Activated naive CD8-positive, alpha-beta T cell treated with anti-CD3 and anti-CD28 coated beads for 36 hours (primary cell): ENCODE measurements at regions not wholly inside any gene's neighbourhood (a gene's known extent, or its start where the extent isn't known, plus 50 kb on each side); places are given as distances from the start of the nearest gene placed in this dataset.
A peak's percentile ranks its signal among the peaks of the same experiment; 100 is the strongest.

Experiments
- DNase-seq: peaks from one replicate; pipeline ENCODE4 v3.0.0; 2021
- H3K27ac Mint-ChIP-seq: one replicate; pipeline ENCODE4 v1.8.0; 2022; ENCODE audit warnings: mild to moderate bottlenecking, moderate library complexity, mixed read lengths
- H3K27me3 Mint-ChIP-seq: one replicate; pipeline ENCODE4 v1.8.0; 2022; ENCODE audit warnings: mild to moderate bottlenecking, mixed read lengths
- H3K36me3 Mint-ChIP-seq: one replicate; pipeline ENCODE4 v1.8.0; 2021; ENCODE audit warnings: mild to moderate bottlenecking, mixed read lengths
- H3K4me1 Mint-ChIP-seq: one replicate; pipeline ENCODE4 v1.8.0; 2021; ENCODE audit warnings: mixed read lengths
- H3K4me3 Mint-ChIP-seq: one replicate; pipeline ENCODE4 v1.8.0; 2022; ENCODE audit warnings: mild to moderate bottlenecking, moderate library complexity, mixed read lengths
- H3K9me3 Mint-ChIP-seq: one replicate; pipeline ENCODE4 v1.8.0; 2022; ENCODE audit warnings: mixed read lengths

DNA sequence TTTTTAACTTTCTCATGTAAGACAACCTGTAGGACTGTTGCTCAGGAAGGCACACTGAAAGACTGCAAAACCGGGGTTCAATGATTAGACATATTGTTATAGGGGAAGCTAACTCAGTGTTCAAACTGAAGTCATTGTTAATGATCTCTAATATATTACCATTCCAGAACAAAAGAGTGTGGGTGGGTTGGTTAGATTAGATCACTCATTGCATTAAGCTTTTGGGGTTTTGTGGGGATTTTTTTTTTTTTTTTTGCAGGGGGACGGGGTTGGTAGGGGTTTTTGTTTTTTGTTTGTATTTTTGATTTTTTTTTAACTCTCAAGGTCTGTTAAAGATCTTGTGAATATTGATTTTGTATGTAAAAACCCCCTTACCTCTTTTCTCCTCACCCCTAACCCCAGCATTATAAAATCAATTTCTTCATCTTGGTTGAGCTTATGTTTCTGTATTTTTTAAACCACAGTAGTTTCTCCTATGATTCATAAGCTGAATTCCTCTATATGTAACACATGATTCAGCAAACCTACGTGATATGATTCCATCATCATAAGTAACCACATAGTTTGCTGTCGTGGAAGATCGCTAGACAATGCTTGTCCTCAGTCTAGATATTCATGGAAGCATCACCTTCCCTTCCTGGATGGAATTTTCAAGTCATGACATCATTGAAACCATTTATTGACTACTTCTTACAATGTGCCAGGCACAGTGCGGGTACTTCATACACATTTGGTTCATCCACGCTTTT lies 544.1 kb upstream of the MDFIC2 start:
- Mint-ChIP-seq H3K4me1 (peaks cover 27% of the 10 kb centered on the region), H3K4me3 (no peak overlapping the region), H3K27ac (peak overlapping the region; percentile 51), H3K27me3 (no peaks in the 10 kb centered on the region), H3K36me3 (no peaks in the 10 kb centered on the region), H3K9me3 (no peaks in the 10 kb centered on the region)
- DNase-seq: no peak

DNA sequence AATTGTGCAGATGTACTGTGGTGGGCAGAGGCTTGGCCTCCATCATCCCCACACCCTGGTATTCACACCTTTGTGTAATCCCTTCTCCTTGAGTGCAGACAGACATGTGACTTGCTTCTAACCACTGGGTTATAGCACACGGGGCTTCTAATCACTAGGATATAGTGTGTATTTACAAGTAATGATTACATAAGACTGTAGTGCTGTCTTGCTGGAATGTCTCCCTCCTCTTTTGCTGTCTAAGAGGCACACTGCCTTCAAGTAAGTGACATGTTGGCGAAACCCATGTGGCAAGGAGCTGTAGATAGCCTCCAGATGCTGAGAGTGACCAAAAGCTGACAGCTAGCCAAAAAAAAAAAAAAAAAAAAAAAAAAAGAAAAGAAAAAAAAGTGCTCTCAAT lies 542.7 kb upstream of the MDFIC2 start:
- no peaks in the 10 kb centered on the region for H3K9me3 Mint-ChIP-seq
- no peaks in the 10 kb centered on the region for H3K36me3 Mint-ChIP-seq
- DNase-seq: no peak
- H3K27ac Mint-ChIP-seq: no peak overlapping the region
- H3K27me3 Mint-ChIP-seq: peaks cover 3% of the 10 kb centered on the region
- no peak overlapping the region for H3K4me3 Mint-ChIP-seq
- H3K4me1 Mint-ChIP-seq: peaks cover 27% of the 10 kb centered on the region

DNA sequence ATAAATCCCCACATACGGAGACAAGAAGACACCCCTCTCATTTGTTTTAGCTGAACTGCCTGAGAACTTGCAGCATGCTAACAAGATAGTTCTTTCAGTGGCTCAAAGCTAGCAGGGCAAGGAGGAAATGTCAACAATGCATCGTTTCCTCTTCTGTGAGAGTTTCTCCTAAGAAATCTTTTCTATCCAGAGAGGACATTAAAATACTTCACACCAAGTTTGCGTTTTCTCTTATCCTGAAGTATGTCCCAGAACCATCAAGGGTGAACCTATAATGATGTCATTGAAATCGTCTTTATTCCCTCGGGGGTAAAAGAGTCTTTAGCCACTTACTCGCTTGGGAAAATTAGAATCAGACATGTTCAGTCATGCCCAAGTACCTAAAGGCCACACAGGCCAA lies 541.7 kb upstream of the MDFIC2 start:
- no peak for DNase-seq
- Mint-ChIP-seq H3K4me1 (peaks cover 27% of the 10 kb centered on the region), H3K36me3 (no peaks in the 10 kb centered on the region), H3K27ac (no peak overlapping the region), H3K4me3 (no peak overlapping the region), H3K27me3 (peaks cover 11% of the 10 kb centered on the region), H3K9me3 (no peaks in the 10 kb centered on the region)

DNA sequence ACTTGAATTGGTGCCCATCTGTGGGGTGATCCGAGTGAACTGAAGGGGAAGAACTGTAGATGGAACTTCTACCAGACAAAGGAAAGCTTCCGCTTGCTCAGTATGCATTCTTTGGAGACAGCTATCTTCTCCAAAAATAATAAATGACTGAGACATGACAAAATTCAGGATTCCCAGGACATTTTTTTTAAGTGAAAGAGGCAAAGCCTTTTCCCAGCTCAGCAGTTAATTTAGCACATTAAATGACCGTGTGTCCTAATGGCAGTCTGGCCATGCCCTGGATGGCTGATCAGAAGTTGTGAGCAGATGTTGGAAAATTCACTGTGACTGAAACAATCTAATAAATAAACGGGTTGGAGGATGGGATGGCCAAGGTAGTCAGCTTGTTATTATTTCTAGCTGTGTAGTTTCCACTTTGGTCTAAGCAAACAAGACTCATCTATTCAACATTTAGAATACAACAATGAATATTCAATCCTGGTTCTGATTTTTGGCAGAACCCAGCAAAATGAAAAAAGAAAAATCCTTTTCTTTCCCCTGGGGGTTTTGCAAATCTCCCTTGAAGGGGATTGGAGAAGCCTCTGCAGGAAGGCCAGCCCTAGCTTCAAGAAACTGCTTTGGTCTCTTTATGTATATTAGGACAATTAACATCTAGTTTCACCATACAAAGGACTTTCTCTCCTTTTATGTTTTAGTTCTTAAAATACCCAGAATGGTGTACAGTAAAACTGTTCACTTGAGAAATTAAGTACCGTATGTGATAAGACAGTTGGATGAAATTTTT lies 540.9 kb upstream of the MDFIC2 start:
- Mint-ChIP-seq H3K27me3 (peaks cover 18% of the 10 kb centered on the region), H3K4me1 (peaks cover 27% of the 10 kb centered on the region), H3K27ac (no peak overlapping the region), H3K4me3 (no peak overlapping the region), H3K9me3 (no peaks in the 10 kb centered on the region), H3K36me3 (no peaks in the 10 kb centered on the region)
- DNase-seq: no peak

DNA sequence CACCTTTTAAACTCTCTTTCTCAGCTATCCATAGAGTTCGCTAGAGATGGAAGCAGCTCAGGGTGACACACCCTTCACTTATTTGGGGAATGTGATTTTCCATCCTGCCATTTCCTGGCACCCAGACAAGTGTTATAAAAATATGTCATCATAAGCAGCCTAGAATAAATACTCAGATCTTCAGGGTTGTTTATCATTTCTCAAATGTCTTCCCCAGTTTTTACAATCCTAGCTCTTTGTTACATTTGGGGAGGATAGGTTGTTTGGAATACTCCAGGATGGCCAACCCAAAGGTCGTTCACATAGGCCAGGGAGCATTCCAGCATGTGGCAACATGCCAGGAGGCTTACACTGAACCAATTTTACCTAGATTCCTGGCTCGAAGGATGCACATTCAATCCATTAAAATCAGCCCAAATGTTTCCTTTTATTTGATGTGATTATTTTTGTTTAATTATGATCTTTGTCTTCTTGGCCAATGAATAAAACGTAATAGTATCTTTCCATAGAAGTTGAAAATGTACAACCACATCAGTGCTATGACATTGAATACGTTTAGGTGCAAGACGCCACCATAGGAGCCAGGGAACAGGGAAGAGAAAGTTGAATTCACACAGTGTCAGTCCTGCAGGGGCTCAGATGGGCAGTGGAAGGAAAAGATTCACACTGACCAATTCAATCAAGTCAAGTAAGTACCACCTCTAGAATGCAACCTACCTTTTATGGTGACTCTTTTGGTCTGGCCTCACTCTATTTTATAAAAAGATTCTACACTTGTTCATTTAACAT lies 537.7 kb upstream of the MDFIC2 start:
- peaks cover 25% of the 10 kb centered on the region for H3K27me3 Mint-ChIP-seq
- H3K4me3 Mint-ChIP-seq: no peak overlapping the region
- peaks cover 9% of the 10 kb centered on the region for H3K4me1 Mint-ChIP-seq
- DNase-seq: no peak
- peaks cover 4% of the 10 kb centered on the region for H3K9me3 Mint-ChIP-seq
- no peak overlapping the region for H3K27ac Mint-ChIP-seq
- no peaks in the 10 kb centered on the region for H3K36me3 Mint-ChIP-seq

DNA sequence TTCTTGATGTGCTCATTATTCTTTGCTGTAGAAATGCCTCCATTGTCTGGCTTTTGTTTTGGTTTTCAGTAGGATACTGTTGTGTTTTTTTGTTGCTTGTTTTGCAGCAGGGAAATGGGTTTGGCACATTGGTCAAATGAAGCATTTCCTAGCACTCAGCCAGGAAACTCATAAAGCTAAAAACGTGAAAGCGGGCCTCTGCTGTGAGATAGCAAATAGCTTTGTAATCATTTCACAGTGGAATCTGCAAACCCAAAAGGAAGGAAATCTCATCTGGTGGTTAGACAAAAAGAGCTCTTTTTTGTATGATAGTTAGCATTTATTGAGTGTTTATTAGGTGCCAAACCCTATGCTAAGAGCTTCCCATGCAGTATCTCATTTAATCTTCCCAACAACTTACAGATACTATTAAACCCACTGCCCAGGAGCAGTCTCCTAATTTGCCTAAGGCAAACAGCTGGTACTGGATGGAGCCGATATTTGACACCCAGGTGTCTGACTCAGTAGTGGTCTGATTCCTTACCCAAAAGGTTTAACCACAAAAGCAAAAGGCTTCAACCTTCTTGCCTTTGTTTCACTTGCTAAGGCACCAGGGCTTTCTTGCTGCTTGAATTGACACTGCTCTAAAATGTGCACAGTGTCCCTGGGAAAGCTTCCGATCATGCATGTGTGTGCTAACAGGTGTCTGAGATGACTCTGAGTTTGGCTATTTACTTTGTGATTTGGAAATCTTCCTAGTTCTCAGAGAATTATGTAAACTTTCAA lies 527.9 kb upstream of the MDFIC2 start:
- Mint-ChIP-seq H3K4me1 (peaks cover 10% of the 10 kb centered on the region), H3K9me3 (no peaks in the 10 kb centered on the region), H3K36me3 (no peaks in the 10 kb centered on the region), H3K27me3 (no peaks in the 10 kb centered on the region), H3K27ac (no peak overlapping the region), H3K4me3 (no peak overlapping the region)
- DNase-seq: no peak

DNA sequence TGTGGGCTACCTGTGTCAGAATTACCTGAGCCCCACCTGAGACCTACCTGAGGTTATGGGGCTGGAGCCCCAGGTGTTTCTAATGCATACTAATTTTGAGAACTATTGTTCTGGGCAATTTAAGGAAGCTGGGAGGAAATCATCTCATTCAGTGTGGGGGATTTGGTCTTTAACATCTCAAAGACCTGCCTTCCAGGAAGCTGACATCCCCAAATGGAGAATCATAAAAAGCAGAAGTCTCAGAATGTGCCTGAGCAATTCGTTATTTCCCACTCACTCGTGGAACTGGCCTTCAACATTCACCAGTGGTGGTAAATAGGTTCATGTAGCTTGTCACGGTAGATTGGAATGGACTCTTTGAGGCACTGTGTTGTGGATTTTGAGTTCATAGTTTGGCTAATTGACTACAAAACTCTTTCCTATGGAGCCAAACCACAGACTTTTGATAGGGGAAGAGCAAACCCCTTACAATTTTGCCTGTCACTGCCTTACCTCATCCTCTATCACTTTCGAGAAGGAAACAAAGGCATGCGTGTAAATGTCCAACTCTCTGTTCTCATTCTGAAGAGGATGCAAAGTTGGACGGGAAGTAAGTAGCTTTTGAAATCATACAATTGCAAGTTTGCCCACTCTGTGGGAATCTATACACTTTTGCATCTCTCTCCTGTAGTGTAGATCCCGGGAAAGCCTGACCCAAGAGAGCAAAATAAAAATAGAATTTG lies 521.0 kb upstream of the MDFIC2 start:
- DNase-seq: no peak
- peaks cover 9% of the 10 kb centered on the region for H3K27me3 Mint-ChIP-seq
- no peak overlapping the region for H3K27ac Mint-ChIP-seq
- no peaks in the 10 kb centered on the region for H3K4me1 Mint-ChIP-seq
- no peaks in the 10 kb centered on the region for H3K9me3 Mint-ChIP-seq
- no peak overlapping the region for H3K4me3 Mint-ChIP-seq
- no peaks in the 10 kb centered on the region for H3K36me3 Mint-ChIP-seq

DNA sequence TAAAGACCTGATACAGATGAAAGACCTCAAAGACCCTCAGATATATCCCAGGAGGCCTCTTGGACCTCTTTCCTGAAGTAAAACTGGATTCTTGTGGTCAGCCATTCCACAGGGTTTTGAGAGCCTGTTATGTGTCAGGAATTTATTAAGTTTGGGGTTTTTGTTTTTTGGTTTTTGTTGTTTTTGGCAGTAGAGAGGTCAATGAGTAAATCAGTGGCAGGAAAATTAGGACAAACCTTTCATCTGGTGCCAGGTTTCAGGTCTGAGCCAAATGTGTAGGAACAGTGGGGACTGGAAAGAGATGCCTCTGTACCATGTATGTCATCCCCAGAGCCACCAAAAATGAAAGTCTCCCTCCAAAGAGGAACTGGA lies 520.4 kb upstream of the MDFIC2 start:
- peaks cover 9% of the 10 kb centered on the region for H3K27me3 Mint-ChIP-seq
- no peaks in the 10 kb centered on the region for H3K9me3 Mint-ChIP-seq
- DNase-seq: no peak
- H3K36me3 Mint-ChIP-seq: no peaks in the 10 kb centered on the region
- no peak overlapping the region for H3K27ac Mint-ChIP-seq
- no peak overlapping the region for H3K4me3 Mint-ChIP-seq
- no peaks in the 10 kb centered on the region for H3K4me1 Mint-ChIP-seq

DNA sequence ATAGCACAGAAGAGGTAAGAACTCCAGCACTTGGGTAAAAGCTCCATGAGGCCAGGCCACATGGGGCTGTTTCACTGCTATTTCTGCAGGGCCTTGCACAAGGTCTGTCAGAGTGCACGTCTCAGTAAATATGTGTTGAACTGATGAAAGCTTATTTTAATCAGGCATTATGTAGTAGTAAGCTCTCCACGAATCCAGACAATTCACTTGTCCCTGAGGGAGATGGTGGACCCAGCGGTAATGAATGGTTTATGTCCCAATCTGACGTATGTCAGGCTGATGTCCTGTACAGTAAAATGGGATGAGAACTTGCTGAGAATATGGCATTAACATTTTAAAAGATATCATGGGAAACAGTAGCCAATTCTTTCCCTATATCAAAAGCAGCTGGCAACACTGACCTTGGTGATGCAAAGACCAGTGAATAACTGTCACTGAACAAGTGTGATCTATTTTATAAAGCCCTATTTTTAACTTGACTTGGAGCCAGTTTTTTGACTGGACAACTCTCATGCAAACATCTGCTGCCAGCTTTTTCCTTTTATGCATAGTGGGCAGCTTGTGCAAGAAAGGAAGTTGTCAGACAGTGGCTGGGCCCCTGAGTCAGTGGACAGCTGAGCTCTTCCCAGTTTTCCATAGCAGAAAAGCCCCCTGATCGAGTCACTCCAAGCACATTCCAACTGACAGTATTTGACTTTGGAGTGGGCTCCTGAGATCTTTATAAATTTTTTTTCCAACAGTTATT lies 519.8 kb upstream of the MDFIC2 start:
- Mint-ChIP-seq H3K27me3 (peaks cover 9% of the 10 kb centered on the region), H3K4me1 (no peaks in the 10 kb centered on the region)

DNA sequence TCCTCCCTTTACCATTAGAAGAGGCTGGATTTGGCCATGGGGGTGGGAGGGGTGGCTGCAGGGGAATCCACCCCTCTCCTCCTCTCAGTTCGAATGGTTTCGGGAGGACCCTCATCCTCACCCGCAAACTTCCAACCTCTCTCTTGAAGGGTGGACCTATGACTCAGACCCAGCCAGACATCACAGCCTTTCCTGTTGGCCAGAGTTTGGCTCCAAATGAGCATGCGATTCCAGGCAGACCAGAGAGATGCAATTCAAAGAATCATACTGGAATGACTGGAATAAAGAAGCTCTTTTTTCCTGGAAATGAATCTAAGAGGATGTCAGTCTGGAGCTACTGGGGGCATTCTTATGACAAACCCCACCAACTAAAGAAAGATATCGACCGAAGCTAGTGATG lies 516.7 kb upstream of the MDFIC2 start:
- DNase-seq: no peak
- Mint-ChIP-seq H3K36me3 (no peaks in the 10 kb centered on the region), H3K4me1 (no peaks in the 10 kb centered on the region), H3K4me3 (no peak overlapping the region), H3K27me3 (peaks cover 16% of the 10 kb centered on the region), H3K27ac (no peak overlapping the region), H3K9me3 (no peaks in the 10 kb centered on the region)

More for the DNA sequence above, 519.8 kb upstream of the MDFIC2 start:
- no peak for DNase-seq
- H3K9me3 Mint-ChIP-seq: no peaks in the 10 kb centered on the region
- H3K36me3 Mint-ChIP-seq: no peaks in the 10 kb centered on the region
- H3K4me3 Mint-ChIP-seq: no peak overlapping the region
- H3K27ac Mint-ChIP-seq: no peak overlapping the region

DNA sequence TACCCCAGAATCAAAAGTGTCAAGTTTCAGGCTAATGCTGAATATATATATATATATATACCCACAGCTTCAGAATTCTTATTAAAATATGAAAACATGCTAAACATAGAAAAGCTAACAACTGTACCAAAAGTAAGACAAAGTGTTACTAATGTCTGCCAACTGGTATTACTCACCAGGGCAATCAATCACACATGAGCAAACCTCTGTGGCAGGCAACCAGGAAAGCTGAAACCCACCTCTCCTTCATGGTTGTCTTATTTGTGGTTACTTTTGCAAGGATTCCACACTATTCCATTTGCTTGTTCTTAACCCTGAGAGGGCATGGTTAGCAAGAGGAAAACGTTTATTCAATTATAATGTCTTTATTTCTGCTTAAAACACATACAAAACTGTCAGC lies 512.3 kb upstream of the MDFIC2 start:
- peaks cover 8% of the 10 kb centered on the region for H3K27me3 Mint-ChIP-seq

DNA sequence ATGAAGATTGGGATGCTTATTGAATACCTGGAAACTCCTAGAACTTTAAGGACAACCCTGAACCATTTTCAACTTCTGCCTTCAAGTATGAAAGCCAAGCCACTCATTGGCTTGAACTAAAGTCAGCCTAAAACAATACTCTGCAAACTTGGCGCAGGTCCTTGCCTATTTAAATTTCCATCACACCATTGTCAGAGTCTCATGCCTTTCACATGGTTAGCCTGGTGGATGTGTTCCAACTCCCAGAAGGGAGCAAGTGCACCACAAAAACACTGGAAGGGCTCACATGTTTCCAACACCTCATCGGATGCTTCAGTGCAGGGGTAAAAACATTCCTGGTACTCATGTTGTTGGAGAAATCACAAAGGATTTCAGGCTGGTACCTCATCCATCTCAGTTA lies 511.6 kb upstream of the MDFIC2 start:
- H3K9me3 Mint-ChIP-seq: no peaks in the 10 kb centered on the region
- H3K27me3 Mint-ChIP-seq: peaks cover 8% of the 10 kb centered on the region
- DNase-seq: no peak
- H3K27ac Mint-ChIP-seq: no peak overlapping the region
- no peaks in the 10 kb centered on the region for H3K4me1 Mint-ChIP-seq
- H3K36me3 Mint-ChIP-seq: no peaks in the 10 kb centered on the region
- no peak overlapping the region for H3K4me3 Mint-ChIP-seq

More for the DNA sequence above, 512.3 kb upstream of the MDFIC2 start:
- no peak overlapping the region for H3K27ac Mint-ChIP-seq
- no peaks in the 10 kb centered on the region for H3K36me3 Mint-ChIP-seq
- no peaks in the 10 kb centered on the region for H3K4me1 Mint-ChIP-seq
- H3K9me3 Mint-ChIP-seq: no peaks in the 10 kb centered on the region
- H3K4me3 Mint-ChIP-seq: no peak overlapping the region
- no peak for DNase-seq

DNA sequence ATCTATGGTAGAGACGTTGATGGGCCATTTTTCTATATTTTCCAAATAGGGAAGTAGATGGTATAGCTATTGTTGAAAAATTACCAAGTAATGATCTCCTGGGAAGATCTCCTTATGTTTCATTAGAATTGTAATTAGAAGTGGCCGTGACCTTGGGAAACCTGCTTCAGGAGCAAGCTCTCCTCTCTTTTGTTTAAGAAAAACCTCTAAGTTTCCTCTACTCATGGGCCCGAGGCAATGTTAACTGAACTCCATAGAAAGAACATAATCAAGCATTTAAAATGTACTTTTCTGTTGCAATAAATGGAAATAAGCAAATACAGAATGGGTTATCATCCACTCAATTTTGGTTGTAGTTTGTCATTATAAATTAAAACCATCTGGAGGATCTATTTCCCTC lies 511.2 kb upstream of the MDFIC2 start:
- Mint-ChIP-seq H3K4me1 (no peaks in the 10 kb centered on the region), H3K4me3 (no peak overlapping the region), H3K27me3 (peaks cover 8% of the 10 kb centered on the region), H3K36me3 (no peaks in the 10 kb centered on the region), H3K27ac (no peak overlapping the region), H3K9me3 (no peaks in the 10 kb centered on the region)
- DNase-seq: no peak

DNA sequence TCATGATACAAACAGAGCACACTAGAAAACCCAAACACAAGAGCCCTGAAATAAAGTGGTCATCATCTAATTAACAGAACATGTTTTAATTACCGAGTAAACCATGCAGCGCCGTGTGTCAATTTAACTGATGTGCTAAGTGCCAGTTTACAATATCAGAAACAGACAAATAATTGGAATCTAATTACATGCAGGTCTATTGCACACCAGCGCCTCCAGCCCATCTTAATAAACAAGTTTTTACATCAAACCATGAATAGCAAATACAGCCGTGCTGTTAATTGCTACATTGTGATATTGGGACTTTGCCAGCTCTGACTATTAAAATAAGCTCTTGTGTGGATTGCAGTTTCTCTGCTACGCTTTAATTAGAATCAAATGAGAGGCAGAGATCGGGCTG lies 510.2 kb upstream of the MDFIC2 start:
- H3K27ac Mint-ChIP-seq: no peak overlapping the region
- DNase-seq: no peak
- no peaks in the 10 kb centered on the region for H3K4me1 Mint-ChIP-seq
- peaks cover under 1% of the 10 kb centered on the region for H3K9me3 Mint-ChIP-seq
- H3K36me3 Mint-ChIP-seq: no peaks in the 10 kb centered on the region
- peaks cover 8% of the 10 kb centered on the region for H3K27me3 Mint-ChIP-seq
- no peak overlapping the region for H3K4me3 Mint-ChIP-seq
